HG03469 (cell line): ENCODE measurements at regions not wholly inside any gene's neighbourhood (a gene's known extent, or its start where the extent isn't known, plus 50 kb on each side); places are given as distances from the start of the nearest gene placed in this dataset.

ENCODE experiments used
- ATAC-seq: cut with Tn5 transposase; IDR thresholded peaks from one replicate; pipeline ENCODE4 v1.9.1; 2021; ENCODE audit warnings: mild to moderate bottlenecking, moderate library complexity, moderate number of reproducible peaks; ENCODE audit not compliant: unreplicated experiment

- no peak for ATAC-seq
Measured at GRCh38 chr10:88194961-88195367, 331.5 kb downstream of the PTEN start.

DNA sequence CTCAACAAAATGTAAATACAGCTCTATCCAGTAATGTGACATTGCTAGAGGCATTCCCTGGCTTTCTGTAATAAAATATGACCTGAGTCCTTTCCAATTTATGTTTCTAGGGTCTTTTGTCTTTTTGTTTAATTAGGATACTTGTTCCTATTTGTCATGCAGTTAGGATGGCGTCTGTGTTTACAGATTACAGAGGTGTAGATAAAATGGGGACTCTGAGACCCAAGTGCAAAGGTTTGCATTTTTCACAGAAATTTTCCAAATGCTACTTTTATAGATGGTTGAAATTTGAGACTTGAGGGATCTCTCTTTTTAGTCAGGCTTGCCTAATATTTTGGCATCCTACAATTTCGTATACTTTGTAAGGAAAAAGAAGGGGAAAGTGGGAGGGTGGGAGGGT is 332.4 kb downstream of the PTEN start:
- no peak for ATAC-seq

DNA sequence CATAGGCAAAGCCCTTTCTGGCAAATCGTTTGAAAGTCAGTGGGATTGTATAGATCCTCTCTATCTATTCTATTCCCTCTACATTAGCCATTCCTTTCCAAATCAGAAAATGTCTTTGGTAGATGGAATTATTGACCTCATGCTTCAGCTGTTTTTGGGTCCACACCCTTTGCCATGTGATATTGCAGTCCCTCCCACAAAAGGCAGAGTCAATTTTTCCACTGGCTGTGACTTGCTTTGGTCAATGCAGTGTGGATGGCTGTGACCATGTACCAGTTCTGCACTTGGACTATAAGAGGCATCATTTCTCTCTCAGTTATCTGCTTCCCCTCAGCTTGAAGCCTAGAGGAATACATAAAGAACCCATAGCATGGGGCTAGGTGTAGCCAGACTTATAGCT is 332.9 kb downstream of the PTEN start:
- no peak for ATAC-seq

- ATAC-seq = no peak
Measured at GRCh38 chr10:88198023-88198422, 334.6 kb downstream of the PTEN start.

DNA sequence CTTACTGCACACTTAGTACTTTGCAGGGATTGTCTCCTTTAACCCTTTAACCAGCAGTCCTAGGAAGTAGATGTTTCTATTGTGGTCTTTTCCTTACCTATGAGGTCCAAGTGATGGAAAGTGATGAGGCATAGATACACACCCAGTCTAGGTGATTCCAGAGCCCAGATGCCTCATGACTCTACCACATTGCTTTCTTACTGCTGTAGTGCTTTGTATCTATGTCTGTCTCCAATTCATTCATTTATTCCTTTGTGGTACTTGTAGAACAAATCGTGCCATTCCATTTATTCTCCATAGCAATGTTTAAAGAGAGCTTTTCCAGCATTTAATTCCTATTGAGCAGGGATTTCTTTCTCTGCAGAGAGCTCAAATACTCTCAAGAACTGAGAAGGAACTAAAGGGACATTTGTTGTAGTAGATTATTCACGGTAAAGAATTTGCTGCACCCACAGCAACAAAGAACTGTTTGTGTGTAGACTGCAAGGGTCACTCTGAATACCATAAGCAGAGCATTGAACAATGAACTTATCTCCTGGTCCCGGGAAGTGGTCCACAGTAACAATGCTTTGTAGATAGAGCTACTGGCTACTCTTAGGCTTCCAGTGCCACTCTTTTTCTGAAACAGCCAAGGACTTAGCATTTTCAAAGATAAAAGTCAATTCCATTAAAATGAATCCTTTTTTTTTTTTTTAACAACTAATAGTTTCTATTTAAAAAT is 337.0 kb downstream of the PTEN start:
- ATAC-seq = no peak

- ATAC-seq = no peak
Measured at GRCh38 chr10:88205842-88206446, 342.5 kb downstream of the PTEN start.

DNA sequence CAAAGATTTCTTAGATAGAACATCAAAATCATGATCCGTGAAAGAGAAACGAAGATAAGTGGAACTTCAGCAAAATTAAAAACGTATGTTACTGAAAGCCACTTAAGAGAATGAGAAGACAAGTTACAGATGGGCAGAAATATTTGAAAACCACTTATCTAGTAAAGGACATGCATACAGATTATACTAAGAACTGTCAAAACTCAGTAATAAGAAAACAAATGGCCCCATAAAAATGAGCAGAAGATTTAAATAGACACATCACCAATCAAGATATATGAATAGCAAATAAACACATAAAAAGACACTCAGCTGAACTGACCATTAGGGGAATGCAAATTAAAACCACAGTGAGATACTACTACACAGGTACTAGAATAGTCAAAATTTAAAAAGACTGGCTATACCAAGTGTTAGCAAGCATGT is 343.7 kb downstream of the PTEN start:
- ATAC-seq = no peak

- no peak for ATAC-seq
Measured at GRCh38 chr10:88209231-88209630, 345.8 kb downstream of the PTEN start.

- ATAC-seq = no peak
Measured at GRCh38 chr10:88209837-88210561, 346.6 kb downstream of the PTEN start.

- no peak for ATAC-seq
Measured at GRCh38 chr10:88211230-88211629, 347.8 kb downstream of the PTEN start.

DNA sequence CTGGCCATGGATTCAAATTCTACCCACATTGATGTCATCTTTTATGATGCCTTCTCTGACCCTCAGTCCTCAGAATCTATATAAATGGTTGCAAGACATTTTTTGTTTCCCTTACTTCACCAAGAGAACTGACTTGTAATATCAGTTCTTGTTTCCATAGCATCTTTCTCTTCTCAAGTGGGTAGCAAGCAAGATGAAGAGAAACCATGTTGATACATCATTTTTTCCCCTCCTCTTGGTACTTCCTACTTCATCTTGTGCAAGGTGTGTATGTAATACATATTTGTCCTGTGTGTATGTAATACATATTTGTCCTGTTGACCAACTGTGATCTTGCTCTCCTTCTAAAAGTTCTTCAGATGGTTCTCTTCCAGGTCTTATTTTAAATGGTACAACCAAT is 348.6 kb downstream of the PTEN start:
- no peak for ATAC-seq

DNA sequence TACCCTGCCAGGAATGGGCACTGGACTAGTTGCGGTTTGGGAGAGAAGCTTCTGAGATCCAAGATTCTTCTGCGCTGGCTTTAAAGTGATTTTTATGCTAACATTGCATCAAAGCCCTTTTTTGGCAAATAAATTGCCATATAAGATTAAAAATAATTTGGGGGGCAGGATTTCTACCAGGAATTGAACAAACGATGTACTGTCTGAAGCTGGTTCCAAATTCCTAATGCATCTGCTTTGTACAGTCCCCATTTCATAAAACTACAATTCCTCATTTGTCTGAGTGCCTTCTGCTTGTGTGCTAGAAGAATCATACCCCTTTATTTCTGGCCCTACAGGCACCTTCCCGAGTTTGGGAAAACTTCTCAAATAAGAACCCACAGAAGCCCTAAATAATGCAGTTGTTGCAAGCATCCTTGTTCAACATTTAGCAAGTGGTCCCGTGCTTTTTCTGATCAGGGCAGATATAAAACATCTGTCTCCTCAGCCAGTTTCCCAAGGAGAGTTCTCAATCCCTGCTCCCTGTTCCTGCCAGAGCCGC is 349.7 kb downstream of the PTEN start:
- ATAC-seq = no peak

GRCh38 chr10:88216976-88217375 is 353.6 kb downstream of the PTEN start:
- no peak for ATAC-seq

GRCh38 chr10:88218362-88218761 is 354.9 kb downstream of the PTEN start:
- ATAC-seq = no peak

DNA sequence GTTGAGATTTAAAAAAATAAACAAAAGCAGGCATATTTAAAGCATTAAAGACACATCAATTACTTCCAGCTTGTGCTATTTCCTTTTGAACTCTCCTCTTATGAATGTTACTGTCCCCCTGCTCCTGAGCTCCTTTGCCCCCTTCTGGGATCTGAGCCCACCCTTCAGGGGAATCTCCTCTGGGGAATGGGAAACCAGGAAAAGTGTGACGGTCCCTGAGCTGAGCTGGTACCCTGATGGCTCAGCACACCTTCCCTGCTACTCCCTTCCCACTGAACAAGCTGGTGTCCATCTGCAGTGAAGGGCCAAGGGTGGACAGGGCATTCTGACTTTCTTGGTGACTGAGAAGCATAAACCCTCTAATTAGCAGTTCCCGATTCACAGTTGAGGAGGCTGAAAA is 356.3 kb downstream of the PTEN start:
- ATAC-seq = no peak

- no peak for ATAC-seq
Measured at GRCh38 chr10:88221010-88221973, 357.9 kb downstream of the PTEN start.

GRCh38 chr10:88222881-88223280 is 359.5 kb downstream of the PTEN start:
- ATAC-seq = no peak
